Activated CD4-positive, alpha-beta T cell treated with anti-CD3 and anti-CD28 coated beads for 4 hours (primary cell): ENCODE measurements at regions not wholly inside any gene's neighbourhood (a gene's known extent, or its start where the extent isn't known, plus 50 kb on each side); places are given as distances from the start of the nearest gene placed in this dataset.

Experiments
- DNase-seq, 2 donors: peaks; one replicate each; pipeline ENCODE4 v3.0.0-alpha.2; 2020

DNA sequence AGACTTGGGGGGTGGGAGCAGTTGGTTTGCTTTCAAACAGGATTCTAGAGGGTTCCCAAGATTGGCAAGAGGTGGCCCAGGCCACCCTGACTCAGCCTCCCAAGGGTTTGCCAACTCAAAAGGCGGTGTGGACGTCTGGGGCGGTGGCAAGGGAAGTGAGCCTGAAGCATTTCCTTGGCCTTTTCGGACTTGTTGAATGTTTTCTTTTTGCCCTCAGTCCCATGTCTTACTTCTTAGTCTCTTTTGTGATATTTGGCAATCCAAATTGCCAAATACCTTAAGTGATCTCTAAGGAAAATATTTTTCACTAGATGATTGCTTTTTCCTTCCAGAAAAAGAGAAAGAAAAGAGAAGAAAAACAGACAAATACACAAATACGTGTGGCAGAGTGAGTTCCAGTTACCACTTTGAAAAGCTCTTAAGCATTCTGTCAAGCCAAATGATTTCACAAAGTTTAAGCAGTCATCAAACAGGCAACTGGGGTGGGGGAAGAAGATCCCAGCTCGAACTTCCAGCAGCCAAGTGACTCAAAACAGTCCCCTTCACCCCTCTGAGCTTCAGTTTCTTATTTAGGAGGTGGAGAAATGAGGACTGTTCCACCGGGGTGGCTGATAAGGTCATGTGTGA is 374.6 kb upstream of the USP24 start:
- no peak for DNase-seq

DNA sequence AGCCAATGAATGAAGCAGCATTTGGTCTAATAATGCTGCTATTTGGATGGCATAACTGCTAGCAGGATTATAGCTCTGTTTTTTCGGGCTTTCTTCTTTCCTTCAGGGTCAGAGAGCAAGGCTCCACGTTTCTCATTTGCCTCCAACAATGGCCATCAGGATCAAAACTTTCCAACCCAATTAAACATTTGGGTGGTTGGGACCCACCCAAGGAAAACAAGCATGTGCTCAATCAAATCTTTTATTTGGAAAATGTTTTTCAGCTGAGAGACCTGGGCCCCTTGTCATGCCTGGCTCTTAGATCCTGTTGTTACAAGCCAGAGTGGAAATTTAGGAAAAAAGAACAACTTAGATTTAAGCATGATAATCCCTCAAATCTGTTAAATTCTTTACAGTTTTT is 373.1 kb upstream of the USP24 start:
- no peak for DNase-seq

DNA sequence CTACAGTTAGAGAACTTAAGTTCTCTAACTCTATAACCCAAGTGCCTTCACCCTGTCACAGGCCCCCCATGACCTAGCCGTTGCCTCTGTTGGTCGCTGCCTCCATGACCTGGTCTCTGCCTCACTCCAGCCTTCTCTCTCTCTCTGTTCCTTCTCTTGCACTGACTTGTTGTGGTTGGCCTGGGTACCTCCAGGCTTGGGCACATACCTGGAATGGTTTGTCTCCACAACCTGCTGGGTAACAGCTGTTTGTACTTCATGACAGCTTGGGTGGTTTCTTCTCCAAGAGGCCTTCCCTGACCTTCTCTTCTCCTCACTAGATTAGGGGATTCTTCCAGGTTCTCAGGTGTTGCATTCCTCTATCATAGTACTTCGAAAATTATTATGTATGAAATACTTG is 371.6 kb upstream of the USP24 start:
- DNase-seq, result no peak

DNA sequence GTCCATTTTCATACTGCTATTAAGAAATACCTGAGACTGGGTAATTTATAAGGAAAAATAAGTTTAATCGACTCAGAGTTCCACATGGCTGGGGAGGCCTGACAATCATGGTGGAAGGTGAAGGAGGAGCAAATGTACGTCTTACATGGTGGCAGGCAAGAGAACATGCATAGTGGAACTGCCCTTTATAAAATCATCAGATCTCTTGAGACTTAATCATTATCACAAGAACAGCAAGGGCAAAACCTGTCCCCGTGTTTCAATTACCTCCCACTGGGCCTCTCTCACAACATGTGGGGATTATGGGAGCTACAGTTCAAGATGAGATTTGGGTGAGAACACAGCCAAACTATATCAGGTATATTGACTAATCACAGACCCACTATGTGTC is 370.2 kb upstream of the USP24 start:
- no peak for DNase-seq

DNA sequence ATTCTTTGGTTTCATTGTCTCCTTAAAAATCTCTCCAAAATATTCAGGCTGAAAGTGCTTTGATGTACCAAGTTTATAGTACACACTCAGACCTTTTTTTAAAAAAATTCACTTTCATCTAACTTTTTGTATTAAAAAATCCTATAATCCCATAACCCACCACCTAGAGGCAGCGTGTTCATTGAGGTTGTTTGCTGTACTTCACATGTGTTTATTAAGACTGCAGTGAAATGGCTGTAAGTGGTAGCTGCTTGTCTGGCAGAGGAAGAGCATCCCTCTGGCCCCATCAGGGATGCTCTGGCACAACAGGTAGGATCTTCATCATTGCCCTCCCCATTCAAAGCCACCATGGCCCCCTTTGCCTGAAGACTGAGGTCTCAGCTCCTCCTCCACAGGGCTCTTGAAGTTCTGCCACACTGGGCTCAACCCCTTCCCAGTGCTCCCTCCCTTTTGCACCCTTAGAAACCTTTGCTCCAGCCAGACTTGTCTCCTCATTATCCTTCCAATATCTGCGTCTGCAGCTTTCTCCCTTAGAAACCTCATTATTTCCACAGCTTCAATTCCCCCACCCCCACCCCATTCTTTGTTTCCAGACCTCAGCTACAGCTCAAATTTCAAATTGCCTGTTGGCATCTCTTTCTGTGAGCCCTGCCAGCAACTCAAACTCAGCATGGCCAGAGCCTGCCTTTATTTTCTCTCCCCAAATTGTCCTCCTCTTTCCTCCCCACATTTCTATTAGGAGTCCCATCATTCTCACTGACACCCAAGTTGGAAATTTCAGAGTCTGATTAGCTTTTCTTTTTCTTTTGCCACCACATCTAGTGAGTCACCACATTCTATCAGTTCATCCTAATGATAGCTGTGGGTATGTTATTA is 369.6 kb upstream of the USP24 start:
- DNase-seq, result no peak

DNA sequence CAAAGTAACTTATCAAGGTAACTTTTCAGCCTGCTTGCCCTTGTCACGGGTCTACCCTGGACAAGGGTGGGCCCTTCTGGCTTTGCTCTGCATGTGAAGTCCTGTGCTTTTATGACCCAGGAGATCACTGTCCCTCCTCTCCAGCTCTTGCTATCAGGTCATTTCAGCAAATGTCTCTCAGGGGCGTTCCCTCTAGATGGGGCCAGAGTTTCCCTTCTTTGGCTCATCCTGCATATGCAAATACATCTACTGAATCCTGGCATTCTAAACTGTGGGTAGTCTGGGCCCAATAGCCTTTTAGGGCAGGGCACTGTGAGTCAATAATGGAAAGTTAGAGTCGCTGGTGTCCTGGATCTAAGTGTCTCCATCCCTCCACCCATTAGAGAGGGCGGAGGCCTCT is 366.9 kb upstream of the USP24 start:
- no peak for DNase-seq

DNA sequence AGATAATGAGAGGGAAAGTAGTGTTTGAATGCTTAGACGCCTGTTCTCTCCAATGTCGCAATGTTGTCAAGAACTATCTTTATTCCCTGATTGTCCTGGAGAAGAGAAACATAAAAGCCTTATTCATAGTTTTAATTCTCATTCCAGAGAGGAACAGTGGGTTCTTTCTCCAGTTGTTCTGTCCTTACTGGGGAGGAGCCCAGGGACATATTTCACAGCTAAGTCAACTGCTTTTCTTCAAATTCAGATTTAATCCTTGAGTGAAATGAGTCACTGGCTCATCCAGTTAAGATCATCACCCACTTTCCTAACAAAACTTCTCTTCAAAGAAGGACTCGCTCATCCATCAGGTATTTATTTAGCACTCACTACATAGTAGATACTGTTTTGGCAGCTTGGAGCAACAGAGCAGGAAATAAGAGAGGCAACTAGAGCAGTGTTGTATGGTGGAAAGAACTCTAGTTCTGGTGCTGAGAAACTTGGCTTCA is 365.7 kb upstream of the USP24 start:
- no peak for DNase-seq

DNA sequence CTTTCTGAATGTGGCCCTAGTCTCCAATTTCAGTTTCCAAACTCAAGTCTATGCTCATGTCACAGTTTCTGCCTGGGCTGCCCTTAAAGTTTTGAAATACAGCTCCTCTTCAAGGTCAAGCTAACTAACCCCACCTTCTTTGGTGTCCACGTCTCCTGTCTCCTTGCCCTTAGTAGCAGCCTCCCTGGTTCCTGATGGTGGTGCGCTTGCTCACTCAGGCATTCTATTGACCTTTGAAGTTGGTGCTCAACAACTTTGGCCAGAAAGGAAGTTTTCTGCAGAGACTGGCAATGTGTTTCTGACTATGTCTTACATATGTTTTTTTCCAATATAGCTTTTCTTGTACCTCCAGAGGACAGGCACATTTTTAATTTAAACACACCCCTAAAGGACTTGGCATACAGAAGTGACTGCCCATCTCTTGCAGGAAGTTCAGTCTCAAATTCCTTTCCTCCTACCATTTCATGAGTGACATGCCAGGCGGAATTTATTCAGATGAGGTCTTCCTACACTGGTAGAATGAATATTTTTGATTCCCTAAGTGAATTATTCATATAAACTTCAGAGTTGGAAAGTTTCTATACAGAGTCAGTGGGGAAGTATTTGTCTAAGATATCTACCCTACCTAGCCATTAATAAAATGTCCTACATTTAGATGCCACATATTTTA is 364.3 kb upstream of the USP24 start:
- no peak for DNase-seq

DNA sequence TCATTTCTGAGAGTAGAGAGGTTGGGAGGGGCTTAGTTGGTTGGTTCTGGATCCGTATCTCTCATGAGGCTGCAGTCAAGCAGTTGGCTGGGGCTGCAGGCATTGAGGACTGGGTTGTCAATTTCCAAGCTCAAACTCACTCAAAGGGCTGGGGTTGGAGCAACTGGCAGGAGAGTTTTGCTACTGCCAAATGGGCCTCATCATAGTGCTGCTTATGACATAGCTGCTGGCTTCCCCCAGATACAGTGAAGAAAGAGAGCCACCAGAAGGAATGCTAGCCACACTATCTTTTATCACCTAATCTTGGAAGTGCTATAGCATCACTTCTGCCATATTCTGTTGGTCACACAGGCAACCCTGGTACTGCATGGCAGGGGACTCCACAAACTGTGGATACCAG is 363.5 kb upstream of the USP24 start:
- no peak for DNase-seq

DNA sequence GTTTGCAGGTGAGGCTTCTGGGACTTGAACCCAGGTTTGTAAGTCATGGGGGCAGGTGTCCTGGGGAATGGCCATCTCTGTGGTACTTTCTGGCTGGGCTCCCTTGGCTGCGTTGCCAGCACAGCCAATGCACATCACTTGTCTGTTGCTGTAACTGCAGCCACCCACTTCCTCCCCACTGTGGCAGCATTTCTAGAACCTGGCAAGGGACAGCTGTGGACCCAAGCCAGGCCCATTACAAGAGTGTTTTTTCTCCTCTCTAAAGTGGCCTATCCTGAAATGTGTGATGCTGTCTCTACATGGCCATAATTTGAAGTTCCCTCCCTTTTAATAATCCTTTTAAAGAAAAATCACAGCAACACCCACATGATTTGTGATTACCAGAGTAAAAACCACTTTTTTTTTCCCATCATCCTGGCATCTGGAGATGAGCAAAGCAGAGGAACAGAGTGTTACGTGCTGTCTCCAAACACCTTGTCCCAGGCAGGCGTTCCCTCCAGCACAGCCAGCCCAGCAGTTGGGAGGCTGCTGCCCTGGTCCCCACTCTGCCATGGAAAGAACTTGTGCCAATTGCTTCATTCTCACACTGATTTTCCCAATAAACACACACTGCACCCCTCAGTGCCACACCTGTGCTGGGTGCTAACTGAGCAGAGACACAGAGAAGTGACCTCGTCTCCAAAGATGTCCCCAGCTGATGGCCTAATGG is 360.6 kb upstream of the USP24 start:
- DNase-seq, result no peak

DNA sequence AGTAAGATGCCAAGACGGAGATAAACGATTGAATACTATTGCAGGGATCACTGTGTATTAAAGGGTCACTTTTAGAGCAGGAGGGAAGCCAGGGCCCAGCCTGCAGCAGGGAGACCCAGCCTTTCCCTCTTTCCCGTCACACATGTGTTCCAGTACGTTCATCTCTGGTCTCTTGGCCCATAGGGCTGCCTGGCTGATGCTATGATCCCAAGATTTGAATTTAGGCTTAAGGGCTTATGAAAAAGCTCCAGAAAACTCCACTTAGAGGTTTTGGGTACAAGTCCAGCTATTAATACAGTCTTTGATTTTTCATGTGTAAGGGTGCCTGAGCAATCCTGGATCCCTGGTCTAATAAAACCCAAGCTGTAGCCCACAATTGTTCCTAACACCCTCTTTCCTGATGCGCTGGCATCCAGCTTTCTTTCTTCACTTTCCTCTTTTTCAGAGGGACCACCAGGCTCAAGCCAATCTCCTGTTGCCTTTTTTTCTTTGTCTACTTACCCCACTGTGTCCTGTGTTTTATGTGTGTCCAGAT is 359.6 kb upstream of the USP24 start:
- DNase-seq, result no peak

DNA sequence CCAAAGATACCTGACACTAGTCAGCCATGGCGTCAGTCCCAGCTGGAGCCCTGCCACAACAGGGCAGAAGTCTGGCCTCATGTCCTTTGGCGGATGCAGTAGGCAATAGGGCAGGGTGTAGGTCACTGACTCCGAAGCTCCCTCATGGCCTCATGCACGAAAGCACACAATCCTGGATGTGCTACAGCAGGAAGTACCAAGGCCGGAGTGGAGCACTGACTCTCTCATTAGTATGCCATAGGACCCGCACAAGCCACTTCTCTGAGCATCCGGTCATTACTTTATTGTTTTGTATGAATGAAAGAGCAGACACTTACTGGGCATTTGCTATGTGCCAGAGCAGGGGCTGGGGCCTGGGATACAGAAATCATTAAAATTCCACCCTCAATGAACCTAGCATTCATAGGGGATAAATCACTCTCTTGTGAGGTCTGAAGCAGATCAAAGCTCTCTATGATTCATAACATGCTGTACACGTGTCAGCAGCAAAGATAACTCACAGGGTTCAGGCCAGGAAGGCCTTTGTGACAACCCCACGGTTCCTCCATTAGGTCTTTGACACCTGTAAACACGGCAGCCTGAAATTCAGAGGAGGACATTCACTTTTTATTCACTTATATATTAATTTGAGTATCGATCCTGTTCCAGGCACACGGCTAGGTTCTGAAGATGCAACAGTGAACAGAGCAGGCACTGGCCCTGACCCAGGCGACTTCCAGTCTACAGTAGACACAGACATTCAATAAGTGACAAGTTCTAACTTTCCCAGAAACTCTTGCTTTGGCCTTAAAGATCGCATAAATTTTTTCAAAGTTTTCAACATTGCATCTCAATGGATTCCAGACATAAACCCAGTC is 357.9 kb upstream of the USP24 start:
- DNase-seq, result no peak

DNA sequence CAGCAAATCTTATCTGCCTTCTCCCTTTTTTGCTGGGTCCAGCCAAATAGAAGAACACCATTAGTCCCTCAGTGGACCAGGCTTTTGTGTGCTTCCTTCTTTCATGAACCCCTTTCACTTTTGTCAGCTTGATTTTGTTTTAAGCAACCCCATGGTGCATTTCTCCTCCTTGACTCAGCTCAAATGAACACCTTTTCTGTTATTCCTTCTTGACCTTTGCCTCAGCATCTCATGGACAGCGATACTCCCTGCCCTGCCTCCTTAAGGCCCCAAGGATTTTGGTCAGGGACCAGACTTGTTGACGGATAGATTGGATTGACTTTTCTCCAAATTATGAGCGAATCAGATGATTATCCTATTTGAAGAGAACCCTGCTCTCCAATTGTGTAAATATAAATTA is 356.6 kb upstream of the USP24 start:
- no peak for DNase-seq

DNA sequence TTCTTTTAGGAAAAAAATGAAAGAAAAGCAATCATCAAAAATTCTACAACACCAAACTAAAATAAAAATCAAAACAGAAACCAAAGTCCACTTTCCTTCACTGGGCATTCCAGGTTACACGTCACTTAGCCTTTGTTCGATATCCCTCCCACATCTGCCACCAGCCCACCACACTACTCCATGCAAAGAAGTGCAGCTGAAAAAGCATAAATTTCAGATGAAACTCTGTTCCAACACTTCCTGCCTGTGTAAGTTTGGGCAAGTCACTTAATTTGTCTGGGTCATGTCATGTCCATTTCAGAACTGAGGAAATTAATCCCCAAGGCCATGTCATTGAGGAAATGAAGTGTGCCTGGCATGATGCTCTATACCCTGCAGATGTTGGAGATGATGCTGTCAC is 354.3 kb upstream of the USP24 start:
- DNase-seq, result no peak

DNA sequence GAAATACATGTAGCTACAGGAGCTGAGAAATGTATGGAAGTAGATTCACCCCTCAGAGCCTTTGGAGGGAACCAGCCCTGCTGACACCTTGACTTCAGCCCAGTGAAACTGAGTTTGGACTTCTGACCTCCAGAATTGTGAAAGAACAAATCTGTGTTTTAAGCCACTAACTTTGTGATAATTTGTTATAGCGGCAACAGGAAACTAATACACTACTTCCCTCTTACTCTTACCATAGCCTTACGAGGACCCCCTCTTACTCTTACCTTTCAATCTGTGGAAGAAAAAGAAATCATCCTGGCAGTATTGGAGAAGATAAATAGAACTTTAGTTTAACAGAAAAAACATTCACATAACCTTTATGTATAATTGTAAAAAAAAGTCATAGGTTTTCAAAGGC is 353.6 kb upstream of the USP24 start:
- no peak for DNase-seq

DNA sequence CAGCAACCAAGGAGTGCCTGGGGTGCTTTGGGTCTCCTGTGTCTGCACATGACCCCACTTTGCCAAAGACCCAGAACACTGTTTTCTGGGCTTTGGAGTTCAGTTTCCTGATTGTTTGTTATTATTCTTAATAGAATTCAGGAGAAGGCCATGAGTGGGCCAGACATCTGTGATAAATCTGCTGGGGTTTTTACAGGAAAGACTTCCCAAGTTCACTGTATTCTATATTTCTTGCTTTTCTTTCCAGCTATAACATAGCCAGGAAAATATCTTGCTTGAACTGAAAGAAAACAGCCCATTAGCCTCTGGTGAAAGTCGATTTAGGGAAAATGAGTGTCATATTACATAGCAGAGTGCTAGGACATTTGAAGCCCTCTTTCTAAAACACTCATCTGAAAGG is 345.1 kb upstream of the USP24 start:
- no peak for DNase-seq

DNA sequence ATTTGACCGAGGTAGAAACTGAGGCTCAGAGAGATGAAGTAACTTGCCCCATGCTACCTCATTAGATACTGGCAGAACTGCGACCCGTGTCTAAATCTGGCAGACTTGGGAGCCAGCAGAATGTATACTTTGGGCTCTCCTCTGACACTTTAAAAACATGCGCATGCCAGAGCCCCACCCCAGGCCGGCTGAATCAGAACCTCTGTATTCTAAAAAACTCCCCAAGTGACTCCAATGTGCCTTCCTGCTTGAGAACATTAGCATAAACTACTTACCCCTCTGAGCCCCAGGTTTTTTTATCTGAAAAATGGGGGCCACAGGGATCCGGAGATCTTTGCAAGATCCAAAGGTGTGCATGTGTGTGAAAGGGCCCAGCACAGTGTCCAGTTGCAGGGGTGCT is 344.7 kb upstream of the USP24 start:
- no peak for DNase-seq

DNA sequence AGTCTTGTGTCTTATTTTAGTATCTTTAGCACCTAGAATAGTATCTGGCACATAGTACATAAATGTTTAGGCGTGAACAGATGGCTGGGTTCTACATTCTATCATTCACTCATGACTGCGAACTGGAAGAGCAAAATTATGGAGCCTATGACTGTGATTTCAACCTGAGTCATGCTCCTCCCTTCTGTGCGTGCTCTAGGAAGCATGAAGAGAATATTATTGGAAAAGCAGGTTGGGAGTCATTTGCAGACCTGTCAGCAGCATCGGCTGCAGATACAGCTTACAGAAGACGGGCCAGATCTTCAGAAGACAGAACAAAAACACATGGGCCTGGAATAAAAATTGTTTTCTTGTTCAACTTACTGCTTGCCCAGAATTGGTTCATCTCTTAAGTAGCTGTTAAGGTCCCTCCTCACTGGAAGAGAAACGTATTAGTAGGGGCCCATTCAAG is 344.0 kb upstream of the USP24 start:
- DNase-seq, result no peak

DNA sequence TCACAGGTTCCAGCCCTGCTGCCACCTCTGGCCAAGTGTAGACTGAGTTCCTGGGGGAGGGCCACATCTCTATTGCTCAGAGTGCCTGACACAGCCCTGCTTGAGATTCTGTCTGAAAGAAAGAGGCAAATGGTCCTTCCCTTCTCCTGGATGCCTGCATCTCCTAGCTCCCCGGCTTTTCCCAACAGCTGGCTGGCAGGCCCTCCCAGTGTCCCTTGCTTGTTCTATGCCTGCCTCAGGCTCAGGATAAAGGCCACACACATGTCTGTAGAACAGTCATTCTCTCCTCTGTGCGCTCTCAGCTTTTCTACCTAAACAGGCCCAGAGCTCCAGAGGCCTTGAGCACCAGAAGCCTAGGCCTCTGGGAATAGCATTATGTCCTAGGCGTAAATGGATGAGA is 343.4 kb upstream of the USP24 start:
- no peak for DNase-seq

DNA sequence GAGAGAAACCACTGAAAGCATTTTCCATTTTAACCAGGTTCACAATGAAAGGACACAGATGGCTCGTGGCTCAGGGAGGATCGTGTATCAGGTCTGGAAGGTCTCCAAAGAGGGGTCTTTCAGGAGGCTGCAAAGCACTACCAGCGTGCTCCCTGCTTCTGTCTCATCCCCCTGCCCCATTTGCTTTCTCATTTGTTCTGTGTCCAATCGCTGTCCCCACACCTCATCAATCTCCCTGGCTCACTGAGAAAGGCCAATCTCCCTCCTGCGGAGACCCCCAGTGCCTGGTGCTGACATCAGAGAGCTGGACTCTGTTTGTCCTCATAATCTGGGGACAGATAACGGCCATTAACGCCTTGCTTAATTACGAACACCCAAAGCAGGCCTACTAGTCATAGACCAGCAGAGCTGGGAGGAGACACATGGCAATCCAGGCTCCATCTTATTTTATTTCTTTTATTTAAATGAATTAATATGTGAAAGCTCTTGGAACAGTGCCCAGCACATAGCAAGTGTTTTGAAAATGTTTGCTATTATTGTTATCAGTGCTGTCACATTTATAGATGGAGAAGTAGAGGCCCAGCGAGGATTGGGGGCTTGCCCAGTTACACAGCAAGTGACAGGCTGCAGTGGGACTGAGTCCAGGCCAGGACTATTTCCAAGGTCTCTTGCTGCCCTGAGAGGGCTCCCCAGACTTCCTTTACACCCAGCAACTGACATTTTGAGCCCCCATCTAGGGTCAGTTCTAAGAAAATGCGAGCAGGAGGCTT is 341.0 kb upstream of the USP24 start:
- DNase-seq, result no peak

DNA sequence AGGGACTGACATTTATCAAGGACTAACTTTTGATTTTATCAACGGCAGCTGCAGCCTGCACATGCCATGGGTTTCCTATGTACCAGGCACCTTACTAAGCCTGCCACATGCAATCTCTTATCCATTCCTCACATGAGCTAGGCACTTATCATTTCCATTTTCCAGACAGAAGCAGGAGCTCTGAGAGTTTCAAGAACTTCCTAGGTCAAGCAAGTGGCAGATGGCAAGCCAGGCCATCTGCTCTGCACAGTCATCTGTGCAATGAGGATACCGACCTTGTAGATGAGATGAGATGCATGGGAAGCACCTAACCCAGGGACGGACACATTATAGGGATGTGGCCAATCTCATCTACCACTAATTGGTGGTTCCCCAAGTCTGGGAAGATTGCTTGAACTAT is 339.4 kb upstream of the USP24 start:
- DNase-seq, result no peak
